A549 (cell line): ENCODE measurements at regions not wholly inside any gene's neighbourhood (a gene's known extent, or its start where the extent isn't known, plus 50 kb on each side); places are given as distances from the start of the nearest gene placed in this dataset.

Experiments used
- ATAC-seq, 2 experiments: fragments of 200-7000 bp in 1 of 2; fragments of >200 bp in 1 of 2; cut with Nextera tagmentation in 1 of 2; cut with Tn5 transposase in 1 of 2; 3 replicates each; pipeline versions ENCODE4 v1.8.0 to v1.9.1; 2018 to 2020; ENCODE audit warnings: mild to moderate bottlenecking in 1 of 2, moderate library complexity in 1 of 2
- CTCF ChIA-PET: fragments of 300-600 bp; sonication (Branson Sonifier 250); formaldehyde crosslinking; extraction: SDS; loops from one replicate; lab custom pipeline; 2021; ENCODE audit warnings: antibody characterized with exemption, inconsistent platforms; lab: Yijun Ruan, JAX
- POLR2A ChIA-PET: fragments of 350-600 bp; formaldehyde crosslinking; extraction: SDS; loops from one replicate; lab custom pipeline; 2021; ENCODE audit warnings: antibody characterized with exemption, inconsistent platforms; lab: Yijun Ruan, JAX
- DNase-seq, 2 experiments: peaks; one replicate each; pipeline versions ENCODE4 v3.0.0 to v3.0.0-alpha.2; 2011 to 2016; ENCODE audit warnings: low read depth in 1 of 2, low spot score in 1 of 2
- FAIRE-seq: peaks from 2 replicates; lab custom pipeline; 2011; peaks lifted over from hg19 to GRCh38; lab: Jason Lieb, UNC
- H3K27ac ChIP-seq, 2 experiments: fragments of >200 bp; sonication (Bioruptor Twin); formaldehyde crosslinking; 3 replicates each; pipeline ENCODE4 v1.5.1; 2016 to 2017
- H3K4me1 ChIP-seq: fragments of >200 bp; sonication (Bioruptor Twin); formaldehyde crosslinking; 3 replicates; pipeline ENCODE4 v1.6.1; 2016
- H3K4me2 ChIP-seq: fragments of >200 bp; sonication (Bioruptor Twin); formaldehyde crosslinking; 3 replicates; pipeline ENCODE4 v1.6.1; 2016
- H3K4me3 ChIP-seq: fragments of >200 bp; sonication (Bioruptor Twin); formaldehyde crosslinking; 3 replicates; pipeline ENCODE4 v1.5.1; 2016
- H3K9me3 ChIP-seq: fragments of >200 bp; sonication (Bioruptor Twin); formaldehyde crosslinking; 3 replicates; pipeline ENCODE4 v1.6.1; 2016
- CBX8 ChIP-seq: fragments of 200-600 bp; sonication (generic); IDR thresholded peaks from 2 replicates; pipeline ENCODE4 v1.6.1; 2016
- CEBPB ChIP-seq, 2 experiments: fragments of >200 bp in 1 of 2; sonication (Bioruptor Twin) in 1 of 2; formaldehyde crosslinking in 1 of 2; IDR thresholded peaks; 2 replicates each; pipeline ENCODE4 v1.6.1; 2012 to 2016
- CHD4 ChIP-seq: fragments of 200-600 bp; sonication (generic); IDR thresholded peaks from 2 replicates; pipeline ENCODE4 v1.6.1; 2016; ENCODE audit warnings: antibody characterized with exemption, mild to moderate bottlenecking, borderline replicate concordance
- EHMT2 ChIP-seq: fragments of 200-600 bp; sonication (generic); IDR thresholded peaks from 2 replicates; pipeline ENCODE4 v1.6.1; 2016; ENCODE audit warnings: antibody characterized with exemption, low read depth, mild to moderate bottlenecking, moderate library complexity
- ESRRA ChIP-seq: fragments of 150-350 bp; IDR thresholded peaks from 2 replicates; pipeline ENCODE4 v1.6.1; 2014; ENCODE audit warnings: mild to moderate bottlenecking, low read length, borderline replicate concordance
- FOSB ChIP-seq: fragments of 250-450 bp; sonication (Bioruptor Pico); IDR thresholded peaks from 2 replicates; pipeline ENCODE4 v1.5.0; 2020; ENCODE audit warnings: mild to moderate bottlenecking, moderate library complexity
- FOSL2 ChIP-seq, 2 experiments: fragments of 450-650 bp in 1 of 2; fragments of >200 bp in 1 of 2; sonication (Bioruptor Twin) in 1 of 2; formaldehyde crosslinking; IDR thresholded peaks; 2 replicates each; pipeline versions ENCODE4 v1.5.0 to v1.6.1; 2016 to 2020; ENCODE audit warnings: mild to moderate bottlenecking in 1 of 2, moderate library complexity in 1 of 2
- FOXS1 ChIP-seq: fragments of 250-450 bp; sonication (Bioruptor Pico); IDR thresholded peaks from 2 replicates; pipeline ENCODE4 v1.5.0; 2020; ENCODE audit warnings: mild to moderate bottlenecking, moderate library complexity
- HEYL ChIP-seq: fragments of 250-450 bp; sonication (Bioruptor Pico); IDR thresholded peaks from 2 replicates; pipeline ENCODE4 v1.8.0; 2021; ENCODE audit warnings: mild to moderate bottlenecking, moderate library complexity
- HOXB5 ChIP-seq: fragments of 250-450 bp; sonication (Bioruptor Pico); IDR thresholded peaks from 2 replicates; pipeline ENCODE4 v1.5.0; 2020; ENCODE audit warnings: mild to moderate bottlenecking, moderate library complexity
- KDM1A ChIP-seq: fragments of 200-600 bp; sonication (generic); IDR thresholded peaks from 2 replicates; pipeline ENCODE4 v1.6.1; 2016; ENCODE audit warnings: low read depth, mild to moderate bottlenecking
- MAFK ChIP-seq: fragments of 450-650 bp; IDR thresholded peaks from 2 replicates; pipeline ENCODE4 v1.6.1; 2014; ENCODE audit not compliant: partially characterized antibody
- NFE2L2 ChIP-seq: fragments of 150-350 bp; conservative IDR thresholded peaks from 2 replicates; pipeline ENCODE4 v1.6.1; 2014; ENCODE audit warnings: low read length
- RAD21 ChIP-seq, 2 experiments: fragments of >200 bp in 1 of 2; sonication (Bioruptor Twin) in 1 of 2; formaldehyde crosslinking in 1 of 2; IDR thresholded peaks in 1 of 2; conservative IDR thresholded peaks in 1 of 2; 2 replicates in 1 of 2; 3 replicates in 1 of 2; pipeline ENCODE4 v1.6.1; 2012 to 2018; ENCODE audit warnings: inconsistent platforms in 1 of 2
- RARB ChIP-seq: fragments of 250-450 bp; sonication (Bioruptor Pico); IDR thresholded peaks from 2 replicates; pipeline ENCODE4 v1.8.0; 2021; ENCODE audit warnings: mild to moderate bottlenecking, moderate library complexity
- RNF2 ChIP-seq: fragments of 200-600 bp; sonication (generic); IDR thresholded peaks from 2 replicates; pipeline ENCODE4 v1.6.1; 2016; ENCODE audit warnings: low read depth, mild to moderate bottlenecking, antibody characterized with exemption, moderate library complexity, borderline replicate concordance
- USF2 ChIP-seq: fragments of 450-650 bp; IDR thresholded peaks from 2 replicates; pipeline ENCODE4 v1.6.1; 2014; ENCODE audit warnings: antibody characterized with exemption
- ZFP36 ChIP-seq: fragments of 450-650 bp; IDR thresholded peaks from 2 replicates; pipeline ENCODE4 v1.6.1; 2014; ENCODE audit warnings: borderline replicate concordance; ENCODE audit not compliant: partially characterized antibody
- ZSCAN20 ChIP-seq: fragments of 250-450 bp; sonication (Bioruptor Pico); IDR thresholded peaks from 2 replicates; pipeline ENCODE4 v1.8.0; 2022; ENCODE audit warnings: mild to moderate bottlenecking, moderate library complexity
- WGBS: methylation state at CpG from one replicate; pipeline ENCODE4 v1.1.6; 2017; ENCODE audit errors: missing lambda C conversion rate; 5-methylcytosine and 5-hydroxymethylcytosine counted together
- TF ChIP-seq, protein P1 (sequence below): fragments of >200 bp; sonication (Bioruptor Twin); formaldehyde crosslinking; IDR thresholded peaks from 3 replicates; pipeline ENCODE4 v1.5.1; 2016
- TF ChIP-seq, protein P2 (sequence below): fragments of >200 bp; sonication (Bioruptor Twin); formaldehyde crosslinking; IDR thresholded peaks from 2 replicates; pipeline ENCODE4 v1.6.1; 2016

- CTCF ChIA-PET = no interaction called here
- DNase-seq = no peak
Observed at GRCh38 chr2:14960686-14961324, 328.3 kb downstream of the LRATD1 start.

DNA sequence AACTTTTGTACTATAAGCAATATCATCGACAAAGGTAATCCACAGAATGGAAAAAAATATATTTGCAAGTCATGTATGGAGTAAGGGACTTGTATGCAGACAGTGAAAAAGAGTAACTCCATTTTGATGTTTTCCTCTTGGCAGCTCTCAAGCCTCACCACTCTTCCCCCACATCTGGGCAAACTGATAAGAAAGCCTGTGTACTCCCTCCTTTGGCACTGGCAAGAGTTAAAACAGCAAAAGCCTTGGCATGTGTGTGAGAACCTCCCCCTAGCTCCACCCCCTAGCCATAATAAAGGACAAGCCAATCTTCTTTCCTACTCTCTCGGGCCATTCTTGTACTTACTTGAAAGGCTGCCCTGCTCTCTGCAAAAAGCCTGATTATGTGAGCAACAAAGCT, 335.2 kb downstream of the LRATD1 start:
- 0% methylated on average over 2 of the region's 2 CpGs for WGBS
- DNase-seq (no peak), FAIRE-seq (no peak)

More at GRCh38 chr2:14960686-14961324, 328.3 kb downstream of the LRATD1 start:
- POLR2A ChIA-PET = no interaction called here
- no peak overlapping the region for H3K4me2 ChIP-seq
- H3K27ac ChIP-seq = no peak overlapping the region
- no peak for FAIRE-seq
- TF ChIP-seq FOSL2 (IDR thresholded peaks at IDR 0.05) (no peak), FOSL2 (CRISPR knock-in tag; IDR thresholded peaks at IDR 0.05) (peak; percentile 25; the same call in 1 of the 2 replicates), KDM1A (no peak)
- TF ChIP-seq, all 56 proteins: peak for 1
- no peaks in the 10 kb centered on the region for H3K4me1 ChIP-seq
- no peaks in the 10 kb centered on the region for H3K9me3 ChIP-seq
- H3K4me3 ChIP-seq = no peak overlapping the region
- 0% methylated on average over 2 of the region's 2 CpGs for WGBS
- ATAC-seq = no peak

GRCh38 chr2:14975381-14975780, 342.9 kb downstream of the LRATD1 start:
- Histone ChIP-seq H3K9me3 (no peaks in the 10 kb centered on the region), H3K27ac (no peak overlapping the region), H3K4me3 (no peak overlapping the region), H3K4me1 (no peaks in the 10 kb centered on the region), H3K4me2 (no peak overlapping the region)
- DNase-seq (no peak), FAIRE-seq (no peak), ATAC-seq (no peak)
- ChIA-PET CTCF (no interaction called here), POLR2A (no interaction called here)
- TF ChIP-seq, protein P1, sequence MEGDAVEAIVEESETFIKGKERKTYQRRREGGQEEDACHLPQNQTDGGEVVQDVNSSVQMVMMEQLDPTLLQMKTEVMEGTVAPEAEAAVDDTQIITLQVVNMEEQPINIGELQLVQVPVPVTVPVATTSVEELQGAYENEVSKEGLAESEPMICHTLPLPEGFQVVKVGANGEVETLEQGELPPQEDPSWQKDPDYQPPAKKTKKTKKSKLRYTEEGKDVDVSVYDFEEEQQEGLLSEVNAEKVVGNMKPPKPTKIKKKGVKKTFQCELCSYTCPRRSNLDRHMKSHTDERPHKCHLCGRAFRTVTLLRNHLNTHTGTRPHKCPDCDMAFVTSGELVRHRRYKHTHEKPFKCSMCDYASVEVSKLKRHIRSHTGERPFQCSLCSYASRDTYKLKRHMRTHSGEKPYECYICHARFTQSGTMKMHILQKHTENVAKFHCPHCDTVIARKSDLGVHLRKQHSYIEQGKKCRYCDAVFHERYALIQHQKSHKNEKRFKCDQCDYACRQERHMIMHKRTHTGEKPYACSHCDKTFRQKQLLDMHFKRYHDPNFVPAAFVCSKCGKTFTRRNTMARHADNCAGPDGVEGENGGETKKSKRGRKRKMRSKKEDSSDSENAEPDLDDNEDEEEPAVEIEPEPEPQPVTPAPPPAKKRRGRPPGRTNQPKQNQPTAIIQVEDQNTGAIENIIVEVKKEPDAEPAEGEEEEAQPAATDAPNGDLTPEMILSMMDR = no peak
- TF ChIP-seq CEBPB (IDR thresholded peaks at IDR 0.05) = no peak
- TF ChIP-seq FOXS1 (CRISPR knock-in tag) = no peak
- no peak for TF ChIP-seq CBX8
- no peak for TF ChIP-seq MAFK
- TF ChIP-seq HOXB5 = no peak
- TF ChIP-seq HEYL (CRISPR knock-in tag) = no peak
- TF ChIP-seq RARB (CRISPR knock-in tag) = no peak
- TF ChIP-seq NFE2L2 = no peak
- TF ChIP-seq FOSB (CRISPR knock-in tag) = no peak
- TF ChIP-seq CHD4 = no peak
- TF ChIP-seq ZSCAN20 = no peak
- TF ChIP-seq, protein P2, sequence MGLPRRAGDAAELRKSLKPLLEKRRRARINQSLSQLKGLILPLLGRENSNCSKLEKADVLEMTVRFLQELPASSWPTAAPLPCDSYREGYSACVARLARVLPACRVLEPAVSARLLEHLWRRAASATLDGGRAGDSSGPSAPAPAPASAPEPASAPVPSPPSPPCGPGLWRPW = no peak
- TF ChIP-seq ESRRA = no peak
- no peak for TF ChIP-seq RNF2
- TF ChIP-seq ZFP36 = no peak
- no peak for TF ChIP-seq EHMT2
- no peak for TF ChIP-seq USF2
- WGBS = 0% methylated on average over 2 of the region's 2 CpGs

More for the DNA sequence above, 335.2 kb downstream of the LRATD1 start:
- CTCF ChIA-PET = no interaction called here
- peak; percentile 42; the same call in 1 of the 2 replicates for TF ChIP-seq NFE2L2
- no peak for TF ChIP-seq RAD21 (conservative IDR thresholded peaks at IDR 0.05 in 1 of 2, IDR thresholded peaks at IDR 0.05 in 1 of 2)
- no peak for ATAC-seq
- no peak overlapping the region for H3K27ac ChIP-seq
- POLR2A ChIA-PET = no interaction called here
- H3K4me3 ChIP-seq = no peak overlapping the region
- no peaks in the 10 kb centered on the region for H3K4me1 ChIP-seq
- H3K4me2 ChIP-seq = no peak overlapping the region
- no peaks in the 10 kb centered on the region for H3K9me3 ChIP-seq
